ENCODE measurements at regions not wholly inside any gene's neighbourhood (a gene's known extent, or its start where the extent isn't known, plus 50 kb on each side); places are given as distances from the start of the nearest gene placed in this dataset.

DNA sequence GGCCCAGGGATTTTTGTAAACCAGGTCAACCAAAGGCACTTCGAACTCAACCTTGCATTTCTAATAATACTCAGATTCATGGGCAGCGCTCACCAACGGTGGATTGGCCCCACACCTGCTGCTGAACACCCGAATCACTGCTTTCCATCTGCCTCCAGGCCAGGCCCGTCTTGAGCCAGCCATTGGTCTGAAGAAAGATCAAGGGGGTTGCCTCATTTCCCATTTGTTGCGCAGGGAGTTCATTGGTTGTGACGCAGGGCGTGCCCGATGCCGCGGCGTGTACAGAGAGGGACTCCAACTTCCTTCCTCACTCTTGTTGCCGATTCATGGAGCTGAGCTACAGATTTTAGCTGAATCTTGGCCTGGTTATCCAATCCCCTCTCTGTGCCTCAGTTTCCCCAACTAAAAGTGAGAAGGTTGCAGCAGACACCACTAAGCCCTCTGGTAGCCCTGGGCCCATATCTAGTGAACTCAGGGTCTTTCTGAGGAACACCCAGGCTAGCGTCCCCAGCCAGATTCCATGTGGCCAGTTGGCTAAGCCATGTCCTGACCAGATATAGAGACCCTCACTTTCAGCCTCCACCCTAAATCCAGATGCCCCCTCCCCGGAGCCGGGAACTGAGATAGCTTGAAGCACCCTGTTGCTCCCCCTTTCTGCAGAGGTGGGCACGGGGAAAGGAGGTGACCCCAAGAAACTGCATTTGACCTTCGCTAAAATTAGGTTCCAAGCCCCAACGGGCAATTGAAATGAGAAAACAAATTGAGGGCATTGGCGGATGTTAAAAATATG is 60.9 kb upstream of the HPCAL1 start:
- no peak overlapping the region for H3K4me3 ChIP-seq (ENCODE audit: low read depth, low read length)
- no peak for TF ChIP-seq CTCF (IDR thresholded peaks at IDR 0.05)
- no peaks in the 10 kb centered on the region for H3K27me3 ChIP-seq (ENCODE audit: control insufficient read depth, insufficient read depth, low read length)

DNA sequence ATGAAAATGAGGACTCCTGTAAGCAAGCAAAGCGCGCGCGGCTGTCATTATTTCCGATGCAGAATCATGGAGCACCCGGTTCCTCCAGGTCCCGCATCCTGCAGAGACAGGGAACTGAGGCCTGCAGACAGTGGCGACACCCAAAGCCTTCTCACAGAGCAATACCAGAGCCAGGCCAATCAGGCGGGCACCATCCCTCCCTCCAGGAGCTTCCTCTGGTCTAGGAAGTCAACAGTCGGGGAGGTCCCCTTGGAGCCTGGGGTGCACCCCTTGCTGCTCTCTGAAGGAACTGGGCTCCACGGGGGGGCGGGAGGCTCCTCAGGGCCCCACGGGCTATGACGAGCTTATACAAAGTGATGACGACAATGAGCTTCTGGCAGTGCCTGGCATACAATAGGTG is 60.3 kb upstream of the HPCAL1 start:
- no peak for TF ChIP-seq CTCF (IDR thresholded peaks at IDR 0.05)
- Histone ChIP-seq H3K4me1 (no peaks in the 10 kb centered on the region), H3K4me3 (ENCODE audit: low read depth, low read length) (no peak overlapping the region), H3K27ac (no peak overlapping the region), H3K79me2 (no peaks in the 10 kb centered on the region), H3K36me3 (ENCODE audit: control insufficient read depth, insufficient read depth, low read length) (no peaks in the 10 kb centered on the region), H3K4me2 (ENCODE audit: low read length) (no peak overlapping the region), H3K27me3 (ENCODE audit: control insufficient read depth, insufficient read depth, low read length) (no peaks in the 10 kb centered on the region), H2AFZ (no peak overlapping the region), H3K9ac (no peak overlapping the region), H3K9me3 (ENCODE audit: control insufficient read depth, low read length) (no peaks in the 10 kb centered on the region)

More for the DNA sequence above, 60.9 kb upstream of the HPCAL1 start:
- Histone ChIP-seq H3K9ac (no peak overlapping the region), H3K79me2 (no peaks in the 10 kb centered on the region), H3K4me2 (ENCODE audit: low read length) (no peak overlapping the region), H3K27ac (no peak overlapping the region), H3K9me3 (ENCODE audit: control insufficient read depth, low read length) (no peaks in the 10 kb centered on the region), H2AFZ (no peak overlapping the region), H3K36me3 (ENCODE audit: control insufficient read depth, insufficient read depth, low read length) (no peaks in the 10 kb centered on the region), H3K4me1 (no peaks in the 10 kb centered on the region)

- no peak for TF ChIP-seq CTCF (IDR thresholded peaks at IDR 0.05)
- no peak overlapping the region for H2AFZ ChIP-seq
- H3K79me2 ChIP-seq = no peaks in the 10 kb centered on the region
- no peak overlapping the region for H3K4me3 ChIP-seq (ENCODE audit: low read depth, low read length)
- no peaks in the 10 kb centered on the region for H3K27me3 ChIP-seq (ENCODE audit: control insufficient read depth, insufficient read depth, low read length)
- no peak overlapping the region for H3K9ac ChIP-seq
- no peaks in the 10 kb centered on the region for H3K4me1 ChIP-seq
- no peak overlapping the region for H3K27ac ChIP-seq
- no peaks in the 10 kb centered on the region for H3K9me3 ChIP-seq (ENCODE audit: control insufficient read depth, low read length)
- no peaks in the 10 kb centered on the region for H3K36me3 ChIP-seq (ENCODE audit: control insufficient read depth, insufficient read depth, low read length)
- no peak overlapping the region for H3K4me2 ChIP-seq (ENCODE audit: low read length)
These were observed 59.4 kb upstream of the HPCAL1 start for GRCh38 chr2:10242998-10243925.

GRCh38 chr2:10243926-10244270 is 58.8 kb upstream of the HPCAL1 start:
- H2AFZ ChIP-seq = no peak overlapping the region
- H3K4me3 ChIP-seq (ENCODE audit: low read depth, low read length) = no peak overlapping the region
- no peaks in the 10 kb centered on the region for H3K27me3 ChIP-seq (ENCODE audit: control insufficient read depth, insufficient read depth, low read length)
- TF ChIP-seq CTCF (IDR thresholded peaks at IDR 0.05) = no peak
- no peaks in the 10 kb centered on the region for H3K36me3 ChIP-seq (ENCODE audit: control insufficient read depth, insufficient read depth, low read length)
- H3K4me2 ChIP-seq (ENCODE audit: low read length) = no peak overlapping the region
- no peak overlapping the region for H3K27ac ChIP-seq
- H3K79me2 ChIP-seq = no peaks in the 10 kb centered on the region
- H3K9me3 ChIP-seq (ENCODE audit: control insufficient read depth, low read length) = no peaks in the 10 kb centered on the region
- no peak overlapping the region for H3K9ac ChIP-seq
- H3K4me1 ChIP-seq = no peaks in the 10 kb centered on the region
